ENCODE measurements at regions not wholly inside any gene's neighbourhood (a gene's known extent, or its start where the extent isn't known, plus 50 kb on each side); places are given as distances from the start of the nearest gene placed in this dataset.
"Not testable (repeated sequence)": the region's sequence is repeated elsewhere in the genome, so short reads cannot be mapped to it uniquely, and the experiment has no call there.

GRCh38 chr6:164344801-164345291, 930.3 kb downstream of the QKI start:
- TF ChIP-seq CTCF (IDR thresholded peaks at IDR 0.05; ENCODE audit: control extremely low read depth, extremely low read depth, low read depth, missing control alignments) = no peak
- POLR2A ChIA-PET = no interaction called here
- DNase-seq (ENCODE audit: extremely low spot score) = no peak
- CTCF ChIA-PET = no interaction called here

DNA sequence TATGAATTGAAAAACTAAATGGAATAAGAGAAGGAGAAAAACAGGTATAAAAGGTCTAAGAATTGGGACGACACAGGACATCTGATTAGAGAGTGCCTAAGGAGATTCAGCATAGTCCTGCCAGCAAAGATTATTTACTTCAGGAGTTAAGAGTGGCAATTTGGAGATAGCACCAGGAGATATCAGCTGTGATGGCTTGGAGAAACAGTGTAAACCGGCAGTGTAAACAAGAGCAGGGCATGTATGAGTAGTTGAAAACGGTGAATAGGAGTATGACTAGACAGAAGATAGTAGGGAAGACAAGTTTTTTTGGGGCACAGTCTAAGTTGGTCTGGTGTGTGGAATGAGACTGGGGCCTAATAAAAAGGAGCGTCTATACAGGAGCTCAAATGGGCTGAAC, 924.9 kb downstream of the QKI start:
- POLR2A ChIA-PET; DNase-seq (ENCODE audit: extremely low spot score); CTCF ChIA-PET: not testable (repeated sequence)

DNA sequence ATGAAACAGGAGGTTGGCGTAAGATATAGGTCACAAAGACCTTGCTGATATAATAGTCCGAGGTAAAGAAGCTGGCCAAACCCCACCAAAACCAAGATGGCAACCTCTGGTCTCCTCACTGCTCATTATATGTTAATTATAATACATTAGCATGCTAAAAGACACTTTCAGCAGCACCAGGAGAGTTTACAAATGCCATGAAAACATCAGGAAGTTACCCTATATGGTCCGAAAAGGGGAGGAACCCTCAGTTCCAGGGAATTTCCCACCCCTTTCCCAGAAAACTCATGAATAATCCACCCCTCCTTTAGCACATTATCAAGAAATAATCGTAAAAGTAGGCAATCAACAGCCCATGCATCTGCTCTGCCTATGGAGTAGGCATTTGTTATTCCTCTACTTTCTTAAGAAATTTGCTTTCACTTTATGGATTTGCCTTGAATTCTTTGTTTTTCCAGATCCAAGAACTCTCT, 923.4 kb downstream of the QKI start:
- no peak for DNase-seq (ENCODE audit: extremely low spot score)
- ChIA-PET POLR2A (no interaction called here), CTCF (no interaction called here)
- TF ChIP-seq CTCF (IDR thresholded peaks at IDR 0.05; ENCODE audit: control extremely low read depth, extremely low read depth, low read depth, missing control alignments) = no peak

DNA sequence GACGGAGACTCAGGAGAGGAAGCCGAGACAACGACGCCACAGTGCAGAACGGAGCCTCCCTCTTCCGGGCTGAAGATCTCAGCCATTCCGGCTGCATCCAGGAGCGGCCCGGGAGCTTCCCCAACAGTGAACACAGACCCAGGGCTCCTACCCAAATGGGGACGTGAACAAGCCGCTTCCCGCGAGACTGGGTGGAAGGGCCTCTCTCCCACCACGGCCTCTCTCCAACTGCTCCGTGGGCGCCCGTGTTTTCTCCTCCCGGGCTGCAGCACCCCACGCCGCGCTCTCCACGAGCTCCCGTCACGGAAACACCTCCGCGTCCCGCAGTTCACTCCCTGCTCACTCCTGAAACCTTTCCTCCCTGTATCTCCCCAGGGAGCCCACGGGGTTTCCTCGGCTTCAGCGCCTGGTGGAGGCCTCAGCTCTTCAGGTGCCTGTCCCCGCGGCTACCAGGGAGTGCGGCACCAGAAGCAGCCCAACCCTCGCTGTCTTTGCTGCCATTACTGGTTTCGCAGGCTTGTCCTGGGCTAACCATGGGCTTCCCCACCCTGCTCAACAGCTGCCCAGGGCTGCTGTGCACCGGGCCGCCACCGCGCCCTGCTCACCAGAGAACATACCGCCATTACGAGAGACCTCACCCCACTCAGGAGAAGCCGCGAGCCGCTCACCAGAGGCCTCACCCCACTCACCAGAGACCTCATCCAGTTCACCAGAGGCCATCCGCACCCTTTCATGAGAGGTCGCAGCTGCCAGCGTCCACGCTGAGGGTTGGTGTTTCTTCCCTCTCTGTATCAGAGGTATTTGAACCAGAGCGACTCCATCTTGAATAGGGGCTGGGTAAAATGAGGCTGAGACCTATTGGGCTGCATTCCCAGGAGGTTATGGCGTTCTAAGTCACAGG, 922.8 kb downstream of the QKI start:
- CTCF ChIA-PET = no interaction called here
- POLR2A ChIA-PET = no interaction called here
- DNase-seq (ENCODE audit: extremely low spot score) = no peak
- TF ChIP-seq CTCF (IDR thresholded peaks at IDR 0.05; ENCODE audit: control extremely low read depth, extremely low read depth, low read depth, missing control alignments) = no peak

GRCh38 chr6:164336455-164336854, 921.9 kb downstream of the QKI start:
- CTCF ChIA-PET = interaction anchor here (0.8 kb wide), 1 partner anchor 11 kb away, joined by 3 read pairs; no protein-coding TSS in a partner anchor
- no peak for DNase-seq (ENCODE audit: extremely low spot score)
- no peak for TF ChIP-seq CTCF (IDR thresholded peaks at IDR 0.05; ENCODE audit: control extremely low read depth, extremely low read depth, low read depth, missing control alignments)
- POLR2A ChIA-PET = no interaction called here

DNA sequence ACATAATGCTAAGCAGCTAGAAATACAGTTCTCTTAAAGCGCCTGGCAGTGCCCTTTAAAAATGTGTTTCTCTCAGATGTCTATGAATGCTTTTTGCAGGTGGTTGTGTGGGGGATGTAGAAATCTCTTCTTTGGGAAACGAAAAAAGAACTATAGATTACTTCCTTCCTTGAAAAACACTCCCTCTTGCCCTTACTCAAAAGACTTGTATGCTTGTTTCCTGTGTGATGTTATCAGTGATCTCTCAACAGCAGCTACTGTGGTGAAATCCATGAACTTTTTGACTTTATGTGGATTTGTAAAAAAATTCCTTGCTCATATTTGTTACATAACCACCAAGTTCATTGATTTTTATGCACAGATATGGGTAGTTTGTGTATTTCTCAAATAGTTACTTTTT, 916.5 kb downstream of the QKI start:
- TF ChIP-seq CTCF (IDR thresholded peaks at IDR 0.05; ENCODE audit: control extremely low read depth, extremely low read depth, low read depth, missing control alignments) = no peak
- POLR2A ChIA-PET = no interaction called here
- CTCF ChIA-PET = no interaction called here
- DNase-seq (ENCODE audit: extremely low spot score) = no peak

DNA sequence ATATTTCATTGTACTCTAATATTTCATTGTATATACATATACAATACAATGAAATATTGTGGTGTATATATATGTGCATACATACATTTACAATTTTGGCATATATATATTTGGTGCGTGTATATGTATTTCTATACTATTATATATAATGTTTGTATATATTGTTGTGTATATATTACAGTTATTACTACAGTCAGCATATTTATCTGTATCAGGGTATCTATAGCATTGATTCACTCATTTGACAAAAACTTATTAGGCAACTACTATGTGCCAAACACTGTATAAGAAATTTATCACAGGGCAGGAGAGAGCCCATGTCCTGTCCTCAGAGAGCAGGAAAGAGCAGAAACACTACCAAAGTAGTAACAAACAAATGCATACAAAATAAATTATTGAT, 910.6 kb downstream of the QKI start:
- no peak for TF ChIP-seq CTCF (IDR thresholded peaks at IDR 0.05; ENCODE audit: control extremely low read depth, extremely low read depth, low read depth, missing control alignments)
- ChIA-PET POLR2A (no interaction called here), CTCF (no interaction called here)
- no peak for DNase-seq (ENCODE audit: extremely low spot score)

All from GM10248 (cell line).